ENCODE measurements at regions not wholly inside any gene's neighbourhood (a gene's known extent, or its start where the extent isn't known, plus 50 kb on each side); places are given as distances from the start of the nearest gene placed in this dataset.

DNA sequence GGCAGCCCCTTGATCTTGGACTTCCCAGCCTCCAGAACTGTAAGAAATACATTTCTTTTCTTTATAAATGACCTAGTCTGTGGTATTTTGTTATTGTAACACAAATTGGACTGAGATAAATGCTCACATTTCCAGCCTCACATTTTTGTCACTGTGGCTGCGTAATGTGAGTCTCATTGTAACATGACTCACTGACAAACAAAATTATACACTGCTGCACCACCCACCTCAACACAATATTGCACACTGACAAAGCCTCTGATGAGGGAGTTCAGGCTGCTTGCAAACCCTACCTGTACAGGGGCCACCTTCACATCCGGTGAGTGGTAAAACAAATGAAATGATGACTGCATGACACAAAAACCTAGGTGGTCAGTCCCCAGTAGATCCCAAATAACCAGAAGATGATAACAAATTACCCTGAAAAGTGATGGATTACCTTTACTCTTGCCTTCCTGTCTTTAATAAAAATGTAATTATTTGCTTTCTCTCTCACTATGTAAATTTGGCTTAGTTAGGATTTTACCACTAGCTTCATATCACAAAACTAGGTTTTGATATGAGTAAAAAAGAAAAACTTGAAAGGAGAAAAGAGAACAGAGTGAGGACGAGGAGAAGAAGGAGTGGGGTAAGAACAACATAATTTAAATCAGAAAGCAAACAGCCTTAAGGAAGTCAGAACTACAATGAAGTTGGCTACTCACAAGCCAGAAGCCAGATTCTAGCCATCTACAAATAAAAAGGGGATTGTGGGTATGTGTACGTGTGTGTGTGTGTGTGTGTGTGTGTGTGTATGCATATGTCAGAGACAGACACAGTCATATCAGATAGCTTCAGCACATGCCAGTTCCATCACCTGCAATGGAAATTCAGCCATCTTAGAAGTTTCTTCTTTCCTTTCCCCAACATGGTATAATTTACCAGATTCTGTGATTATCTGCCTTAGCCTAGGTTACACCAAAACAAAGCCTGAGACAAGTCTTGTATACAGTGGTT lies 53.4 kb upstream of the SESN3 start:
- Histone ChIP-seq H3K9me3 (no peaks in the 10 kb centered on the region), H3K36me3 (no peaks in the 10 kb centered on the region), H3K4me1 (no peaks in the 10 kb centered on the region), H3K27me3 (no peaks in the 10 kb centered on the region), H3K4me3 (no peak overlapping the region), H3K27ac (no peak overlapping the region)
- TF ChIP-seq POLR2AphosphoS5 (IDR thresholded peaks at IDR 0.05; ENCODE audit: insufficient read depth in 1 of 2, low read depth in 1 of 2): no peak
- TF ChIP-seq, protein P1, sequence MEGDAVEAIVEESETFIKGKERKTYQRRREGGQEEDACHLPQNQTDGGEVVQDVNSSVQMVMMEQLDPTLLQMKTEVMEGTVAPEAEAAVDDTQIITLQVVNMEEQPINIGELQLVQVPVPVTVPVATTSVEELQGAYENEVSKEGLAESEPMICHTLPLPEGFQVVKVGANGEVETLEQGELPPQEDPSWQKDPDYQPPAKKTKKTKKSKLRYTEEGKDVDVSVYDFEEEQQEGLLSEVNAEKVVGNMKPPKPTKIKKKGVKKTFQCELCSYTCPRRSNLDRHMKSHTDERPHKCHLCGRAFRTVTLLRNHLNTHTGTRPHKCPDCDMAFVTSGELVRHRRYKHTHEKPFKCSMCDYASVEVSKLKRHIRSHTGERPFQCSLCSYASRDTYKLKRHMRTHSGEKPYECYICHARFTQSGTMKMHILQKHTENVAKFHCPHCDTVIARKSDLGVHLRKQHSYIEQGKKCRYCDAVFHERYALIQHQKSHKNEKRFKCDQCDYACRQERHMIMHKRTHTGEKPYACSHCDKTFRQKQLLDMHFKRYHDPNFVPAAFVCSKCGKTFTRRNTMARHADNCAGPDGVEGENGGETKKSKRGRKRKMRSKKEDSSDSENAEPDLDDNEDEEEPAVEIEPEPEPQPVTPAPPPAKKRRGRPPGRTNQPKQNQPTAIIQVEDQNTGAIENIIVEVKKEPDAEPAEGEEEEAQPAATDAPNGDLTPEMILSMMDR (IDR thresholded peaks at IDR 0.05): no peak
- no peak for TF ChIP-seq POLR2A (IDR thresholded peaks at IDR 0.05)
- intact Hi-C loops (cut with DNase I): no loop called here
- no peak for DNase-seq (ENCODE audit: extremely low spot score in 2 of 2)

DNA sequence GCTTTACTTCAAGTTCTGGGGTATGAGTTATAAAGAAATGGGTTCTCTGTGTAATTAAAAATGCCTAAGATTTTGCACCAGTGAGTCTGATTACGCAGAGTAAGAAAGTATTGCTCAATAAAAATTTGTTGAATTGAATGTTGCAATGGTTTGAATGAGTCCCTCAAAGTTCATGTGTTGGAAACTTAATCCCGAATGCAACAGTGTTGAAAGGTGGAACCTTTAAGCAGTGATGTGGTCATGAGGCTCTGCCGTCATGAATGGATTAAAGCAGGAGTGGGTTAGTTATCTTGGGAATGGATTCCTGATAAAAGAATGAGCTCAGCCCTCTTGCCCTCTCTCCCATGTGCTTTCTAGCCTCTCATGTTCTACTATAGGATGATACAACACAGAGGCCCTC lies 52.6 kb upstream of the SESN3 start:
- TF ChIP-seq, protein P1 (IDR thresholded peaks at IDR 0.05): no peak
- TF ChIP-seq POLR2A (IDR thresholded peaks at IDR 0.05) (no peak), POLR2AphosphoS5 (IDR thresholded peaks at IDR 0.05; ENCODE audit: insufficient read depth in 1 of 2, low read depth in 1 of 2) (no peak)
- intact Hi-C loops (cut with DNase I): no loop called here
- H3K27me3 ChIP-seq: no peaks in the 10 kb centered on the region
- no peaks in the 10 kb centered on the region for H3K9me3 ChIP-seq
- H3K27ac ChIP-seq: no peak overlapping the region
- no peaks in the 10 kb centered on the region for H3K36me3 ChIP-seq
- H3K4me1 ChIP-seq: no peaks in the 10 kb centered on the region
- DNase-seq (ENCODE audit: extremely low spot score in 2 of 2): no peak
- H3K4me3 ChIP-seq: no peak overlapping the region

DNA sequence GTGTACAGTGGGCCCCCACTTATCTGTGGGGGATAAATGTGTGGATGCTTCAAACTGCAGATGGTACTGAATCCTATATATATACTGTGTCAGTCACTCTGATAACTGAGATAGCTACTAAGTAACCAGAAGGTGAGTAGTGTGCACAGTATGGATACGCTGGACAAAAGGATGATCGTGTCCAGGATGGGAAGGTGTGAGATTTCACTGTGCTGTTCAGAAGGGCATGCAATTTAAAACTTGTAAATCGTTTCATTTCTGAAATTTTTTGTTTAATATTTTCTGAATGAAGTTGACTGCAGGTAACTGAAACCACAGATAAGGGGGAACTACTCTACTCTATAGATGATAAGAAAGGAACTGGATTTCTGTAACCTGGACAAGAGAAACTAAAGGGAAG lies 52.1 kb upstream of the SESN3 start:
- intact Hi-C loops (cut with DNase I): no loop called here
- Histone ChIP-seq H3K27me3 (no peaks in the 10 kb centered on the region), H3K4me1 (no peaks in the 10 kb centered on the region), H3K27ac (no peak overlapping the region), H3K36me3 (no peaks in the 10 kb centered on the region), H3K4me3 (no peak overlapping the region), H3K9me3 (no peaks in the 10 kb centered on the region)
- no peak for TF ChIP-seq POLR2A (IDR thresholded peaks at IDR 0.05)
- TF ChIP-seq, protein P1 (IDR thresholded peaks at IDR 0.05): no peak
- no peak for TF ChIP-seq POLR2AphosphoS5 (IDR thresholded peaks at IDR 0.05; ENCODE audit: insufficient read depth in 1 of 2, low read depth in 1 of 2)
- DNase-seq (ENCODE audit: extremely low spot score in 2 of 2): no peak

DNA sequence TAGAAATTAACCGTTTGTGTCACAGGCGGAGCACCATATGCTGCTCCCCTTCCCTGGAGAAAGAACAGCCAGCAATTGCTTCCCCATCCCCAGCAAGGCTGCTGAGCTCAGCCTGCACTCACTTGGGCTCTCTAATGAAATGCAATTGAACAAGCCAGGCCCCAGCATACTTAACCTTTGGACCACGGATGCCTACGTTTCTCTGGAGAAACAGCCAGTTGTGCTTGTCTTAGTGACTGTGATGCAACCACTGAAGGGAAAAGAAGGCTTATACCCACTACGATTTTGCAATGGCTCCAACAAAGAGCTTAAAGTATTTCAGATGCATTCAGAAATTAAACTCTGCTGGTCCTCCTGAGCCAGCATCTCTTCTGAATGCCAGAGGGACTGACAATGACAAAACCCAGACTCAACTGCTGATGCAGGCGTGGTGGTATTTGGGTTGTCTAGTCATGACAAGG lies 51.3 kb upstream of the SESN3 start:
- H3K27me3 ChIP-seq: no peaks in the 10 kb centered on the region
- TF ChIP-seq POLR2A (IDR thresholded peaks at IDR 0.05) (no peak), POLR2AphosphoS5 (IDR thresholded peaks at IDR 0.05; ENCODE audit: insufficient read depth in 1 of 2, low read depth in 1 of 2) (no peak)
- TF ChIP-seq, protein P1 (IDR thresholded peaks at IDR 0.05): no peak
- intact Hi-C loops (cut with DNase I): no loop called here
- no peak overlapping the region for H3K4me3 ChIP-seq
- H3K36me3 ChIP-seq: no peaks in the 10 kb centered on the region
- no peaks in the 10 kb centered on the region for H3K9me3 ChIP-seq
- H3K4me1 ChIP-seq: no peaks in the 10 kb centered on the region
- DNase-seq (ENCODE audit: extremely low spot score in 2 of 2): no peak
- H3K27ac ChIP-seq: no peak overlapping the region
